22Rv1 (cell line): ENCODE measurements at regions not wholly inside any gene's neighbourhood (a gene's known extent, or its start where the extent isn't known, plus 50 kb on each side); places are given as distances from the start of the nearest gene placed in this dataset.

Source experiments
- CTCF ChIP-seq: fragments of 450-650 bp; IDR thresholded peaks from 2 replicates; pipeline ENCODE4 v1.5.1; 2017; ENCODE audit warnings: mild to moderate bottlenecking
- ZFX ChIP-seq: fragments of 450-650 bp; IDR thresholded peaks from 2 replicates; pipeline ENCODE4 v1.6.1; 2017; ENCODE audit warnings: antibody characterized with exemption, borderline replicate concordance

- TF ChIP-seq CTCF (no peak), ZFX (no peak)
Observed at GRCh38 chr18:71134122-71134521, 845.3 kb downstream of the SOCS6 start.
